ENCODE measurements at regions not wholly inside any gene's neighbourhood (a gene's known extent, or its start where the extent isn't known, plus 50 kb on each side); places are given as distances from the start of the nearest gene placed in this dataset.

- H3K4me3 ChIP-seq (ENCODE audit: insufficient read depth, low read depth, low read length), result no peak overlapping the region
- H2BK15ac ChIP-seq (ENCODE audit: low read depth, low read length), result no peak overlapping the region
- H3K18ac ChIP-seq (ENCODE audit: low read depth, low read length), result no peak overlapping the region
- no peak overlapping the region for H3K9ac ChIP-seq (ENCODE audit: low read depth, low read length)
- no peaks in the 10 kb centered on the region for H3K79me1 ChIP-seq (ENCODE audit: low read depth in 1 of 2, low read length in 2 of 2)
- CTCF ChIA-PET, result no interaction called here
- no peak overlapping the region for H2BK120ac ChIP-seq (ENCODE audit: low read depth, low read length)
- no peaks in the 10 kb centered on the region for H3K9me3 ChIP-seq (ENCODE audit: control insufficient read depth, insufficient read depth, low read length)
- no peak overlapping the region for H2AK9ac ChIP-seq (replicated peaks; ENCODE audit: low read depth, low read length, poor library complexity)
- H4K5ac ChIP-seq (ENCODE audit: low read depth, low read length), result no peak overlapping the region
- H3K4me2 ChIP-seq (ENCODE audit: low read depth, low read length), result no peak overlapping the region
- DNase-seq (no peak), ATAC-seq (ENCODE audit: low read depth) (no peak)
- no peak overlapping the region for H2BK5ac ChIP-seq (ENCODE audit: low read depth, low read length, poor library complexity, severe bottlenecking)
- no peak overlapping the region for H3K4ac ChIP-seq (ENCODE audit: low read depth, low read length)
- H4K8ac ChIP-seq (ENCODE audit: low read depth in 2 of 2, low read length in 2 of 2), result no peak overlapping the region
- no peaks in the 10 kb centered on the region for H3K36me3 ChIP-seq (ENCODE audit: control insufficient read depth, insufficient read depth, low read length)
- H3K27me3 ChIP-seq (ENCODE audit: control insufficient read depth, insufficient read depth, low read length), result no peaks in the 10 kb centered on the region
- H4K91ac ChIP-seq (ENCODE audit: insufficient read depth, low read depth, low read length), result no peak overlapping the region
- H3K4me1 ChIP-seq (ENCODE audit: control insufficient read depth, insufficient read depth, low read length), result no peaks in the 10 kb centered on the region
- POLR2A ChIA-PET (ENCODE audit: unreplicated experiment), result no interaction called here
- H4K20me1 ChIP-seq (ENCODE audit: insufficient read depth, low read length), result no peaks in the 10 kb centered on the region
- H3K23ac ChIP-seq (ENCODE audit: low read depth, low read length), result no peak overlapping the region
- intact Hi-C loops (cut with micrococcal nuclease) (no loop called here), dilution Hi-C loops (cut with HindIII; ENCODE audit: low sequenced_read_pairs, unreplicated experiment) (no loop called here), in situ Hi-C loops (cut with MboI; ENCODE audit: low sequenced_read_pairs) (no loop called here)
- whole genome bisulfite sequencing, 2 experiments (ENCODE audit: extremely low coverage in 2 of 2, insufficient read length in 1 of 2), result 90% methylated on average over 1 of the region's 2 CpGs; no CpG with 5 or more reads in 1 of the 2 experiments
- no peak overlapping the region for H3K56ac ChIP-seq (ENCODE audit: extremely low read depth, insufficient read depth, low read length)
- H2AK5ac ChIP-seq (ENCODE audit: low read depth, low read length), result no peak overlapping the region
- no peak overlapping the region for H2AFZ ChIP-seq (replicated peaks; ENCODE audit: low read length, poor library complexity)
- H2BK20ac ChIP-seq (ENCODE audit: low read depth, low read length), result no peak overlapping the region
- no peaks in the 10 kb centered on the region for H3K9me1 ChIP-seq (ENCODE audit: insufficient read depth, low read length)
- no peak overlapping the region for H3K14ac ChIP-seq (replicated peaks; ENCODE audit: low read depth, low read length)
- no peak overlapping the region for H3K27ac ChIP-seq (ENCODE audit: insufficient read depth, low read length)
- BruUV-seq (replicated peaks), result no TSS peak
- TF ChIP-seq CTCF (conservative IDR thresholded peaks at IDR 0.05; ENCODE audit: low read depth, low read length), result no peak
- TF ChIP-seq MAZ (IDR thresholded peaks at IDR 0.05; ENCODE audit: borderline replicate concordance, low read depth, low read length), result no peak
- no peak for TF ChIP-seq CHD1 (IDR thresholded peaks at IDR 0.05; ENCODE audit: low read depth, low read length)
- TF ChIP-seq SMC3 (IDR thresholded peaks at IDR 0.05; ENCODE audit: low read depth, low read length), result no peak
- no peak for TF ChIP-seq POLR2A (IDR thresholded peaks at IDR 0.05; ENCODE audit: low read depth, low read length)
- no peak for TF ChIP-seq USF2 (IDR thresholded peaks at IDR 0.05; ENCODE audit: low read depth, low read length)
- TF ChIP-seq RAD21 (IDR thresholded peaks at IDR 0.05; ENCODE audit: low read length), result no peak
- no peak for TF ChIP-seq BHLHE40 (IDR thresholded peaks at IDR 0.05; ENCODE audit: low read depth, low read length)
- no peak for TF ChIP-seq MAFK (IDR thresholded peaks at IDR 0.05; ENCODE audit: low read depth, low read length)
- TF ChIP-seq MXI1 (IDR thresholded peaks at IDR 0.05; ENCODE audit: borderline replicate concordance, low read depth, low read length), result no peak
- TF ChIP-seq FOS (IDR thresholded peaks at IDR 0.05; ENCODE audit: low read depth, low read length), result no peak
- TF ChIP-seq RCOR1 (IDR thresholded peaks at IDR 0.05; ENCODE audit: insufficient replicate concordance, low read length), result no peak
- no peak for TF ChIP-seq NFE2L2 (IDR thresholded peaks at IDR 0.05; ENCODE audit: low read depth, low read length)
- TF ChIP-seq CEBPB (IDR thresholded peaks at IDR 0.05; ENCODE audit: low read depth, low read length), result no peak
- no peak for TF ChIP-seq RFX5 (IDR thresholded peaks at IDR 0.05; ENCODE audit: low read depth, low read length)
- no peak for TF ChIP-seq ELK1 (IDR thresholded peaks at IDR 0.05; ENCODE audit: borderline replicate concordance, low read depth, low read length)
Measured at GRCh38 chr6:21654361-21654760, 60.8 kb downstream of the SOX4 start.
